Globus pallidus (tissue), 1 donor: ENCODE measurements at regions not wholly inside any gene's neighbourhood (a gene's known extent, or its start where the extent isn't known, plus 50 kb on each side); places are given as distances from the start of the nearest gene placed in this dataset.
"Not testable (repeated sequence)": the region's sequence is repeated elsewhere in the genome, so short reads cannot be mapped to it uniquely, and the experiment has no call there.

Source experiments
- DNase-seq: peaks from one replicate; pipeline ENCODE4 v3.0.0-alpha.2; 2015; ENCODE audit warnings: low spot score

- DNase-seq = no peak
Observed at GRCh38 chr3:152621967-152622810, 212.7 kb upstream of the P2RY1 start.

- DNase-seq = no peak
Observed at GRCh38 chr3:152622811-152623167, 212.1 kb upstream of the P2RY1 start.

- DNase-seq = peak; percentile 20
Observed at GRCh38 chr3:152623286-152623911, 211.5 kb upstream of the P2RY1 start.

- no peak for DNase-seq
Observed at GRCh38 chr3:152626226-152626625, 208.7 kb upstream of the P2RY1 start.

GRCh38 chr3:152628496-152628895, 206.4 kb upstream of the P2RY1 start:
- no peak for DNase-seq

GRCh38 chr3:152629363-152630122, 205.4 kb upstream of the P2RY1 start:
- DNase-seq = no peak

GRCh38 chr3:152635389-152635788, 199.5 kb upstream of the P2RY1 start:
- DNase-seq = no peak

- DNase-seq = no peak
Observed at GRCh38 chr3:152636651-152637050, 198.3 kb upstream of the P2RY1 start.

GRCh38 chr3:152638214-152638613, 196.7 kb upstream of the P2RY1 start:
- DNase-seq = no peak

- peak; percentile 63 for DNase-seq
Observed at GRCh38 chr3:152638707-152639450, 196.1 kb upstream of the P2RY1 start.

GRCh38 chr3:152641198-152641597, 193.7 kb upstream of the P2RY1 start:
- DNase-seq = no peak

GRCh38 chr3:152642658-152643057, 192.3 kb upstream of the P2RY1 start:
- no peak for DNase-seq

GRCh38 chr3:152644478-152644877, 190.5 kb upstream of the P2RY1 start:
- no peak for DNase-seq

GRCh38 chr3:152646004-152646403, 188.9 kb upstream of the P2RY1 start:
- no peak for DNase-seq

- peak; percentile 96 for DNase-seq
Observed at GRCh38 chr3:152650177-152650576, 184.8 kb upstream of the P2RY1 start.

- DNase-seq = not testable (repeated sequence)
Observed at GRCh38 chr3:152650923-152651322, 184.0 kb upstream of the P2RY1 start.

- peak; percentile 60 for DNase-seq
Observed at GRCh38 chr3:152656214-152656971, 178.5 kb upstream of the P2RY1 start.

- peak; percentile 58 for DNase-seq
Observed at GRCh38 chr3:152656972-152657355, 178.0 kb upstream of the P2RY1 start.

- no peak for DNase-seq
Observed at GRCh38 chr3:152658977-152659720, 175.8 kb upstream of the P2RY1 start.

GRCh38 chr3:152662157-152662556, 172.8 kb upstream of the P2RY1 start:
- DNase-seq = no peak

GRCh38 chr3:152664766-152665165, 170.2 kb upstream of the P2RY1 start:
- DNase-seq = no peak
